Fibroblast of pulmonary artery (primary cell): ENCODE measurements at regions not wholly inside any gene's neighbourhood (a gene's known extent, or its start where the extent isn't known, plus 50 kb on each side); places are given as distances from the start of the nearest gene placed in this dataset.

Experiments used
- DNase-seq: peaks from one replicate; pipeline ENCODE4 v3.0.0-alpha.2; 2010; ENCODE audit warnings: low read depth
- H3K4me3 ChIP-seq: replicated peaks from 2 replicates; pipeline ENCODE4 v1.5.1; 2011; ENCODE audit warnings: low read depth, mild to moderate bottlenecking, control low read depth, low read length, moderate library complexity
- CTCF ChIP-seq: IDR thresholded peaks from 2 replicates; pipeline ENCODE4 v1.5.1; 2011; ENCODE audit warnings: mild to moderate bottlenecking, control low read depth, low read length, inconsistent platforms; ENCODE audit errors: missing control alignments

- no peak for TF ChIP-seq CTCF
- DNase-seq, result no peak
- no peak overlapping the region for H3K4me3 ChIP-seq
Measured at GRCh38 chr11:115577701-115578100, 73.5 kb upstream of the CADM1 start.

GRCh38 chr11:115576606-115577380 is 72.6 kb upstream of the CADM1 start:
- no peak for DNase-seq
- no peak for TF ChIP-seq CTCF
- H3K4me3 ChIP-seq, result no peak overlapping the region

GRCh38 chr11:115572551-115572950 is 68.3 kb upstream of the CADM1 start:
- DNase-seq, result no peak
- TF ChIP-seq CTCF, result no peak
- no peak overlapping the region for H3K4me3 ChIP-seq

- no peak overlapping the region for H3K4me3 ChIP-seq
- no peak for DNase-seq
- no peak for TF ChIP-seq CTCF
Measured at GRCh38 chr11:115566180-115566764, 62.1 kb upstream of the CADM1 start.

GRCh38 chr11:115564851-115565250 is 60.6 kb upstream of the CADM1 start:
- no peak overlapping the region for H3K4me3 ChIP-seq
- DNase-seq, result no peak
- no peak for TF ChIP-seq CTCF

GRCh38 chr11:115561116-115561515 is 56.9 kb upstream of the CADM1 start:
- H3K4me3 ChIP-seq, result no peak overlapping the region
- no peak for DNase-seq
- TF ChIP-seq CTCF, result no peak

- DNase-seq, result no peak
- TF ChIP-seq CTCF, result no peak
- H3K4me3 ChIP-seq, result no peak overlapping the region
Measured at GRCh38 chr11:115558635-115559034, 54.4 kb upstream of the CADM1 start.
